Liver (tissue), 8 donors: ENCODE measurements at regions not wholly inside any gene's neighbourhood (a gene's known extent, or its start where the extent isn't known, plus 50 kb on each side); places are given as distances from the start of the nearest gene placed in this dataset.

Experiments
- DNase-seq: peaks from one replicate; pipeline ENCODE4 v3.0.0-alpha.2; 2017; ENCODE audit warnings: low spot score
- H3K27ac ChIP-seq, 2 donors: one replicate each; pipeline ENCODE4 v1.7.0; 2013; ENCODE audit warnings: inconsistent platforms in 2 of 2, low read length in 2 of 2, control low read depth in 1 of 2, low read depth in 1 of 2, mild to moderate bottlenecking in 1 of 2
- H3K27me3 ChIP-seq, 4 donors: one replicate each; pipeline versions ENCODE4 v1.6.1 to v1.7.0; 2013; ENCODE audit warnings: low read length in 3 of 4, inconsistent platforms in 1 of 4, mild to moderate bottlenecking in 1 of 4, moderate library complexity in 1 of 4; ENCODE audit not compliant: control insufficient read depth in 4 of 4, insufficient read depth in 4 of 4
- H3K36me3 ChIP-seq, 4 donors: one replicate each; pipeline versions ENCODE4 v1.6.1 to v1.7.0; 2013; ENCODE audit warnings: low read length in 3 of 4, mild to moderate bottlenecking in 3 of 4, low read depth in 1 of 4, moderate library complexity in 1 of 4; ENCODE audit not compliant: control insufficient read depth in 4 of 4, insufficient read depth in 3 of 4
- H3K4me1 ChIP-seq, 4 donors: one replicate each; pipeline versions ENCODE4 v1.6.1 to v1.7.0; 2013; ENCODE audit warnings: low read length in 3 of 4, mild to moderate bottlenecking in 3 of 4, moderate library complexity in 1 of 4; ENCODE audit not compliant: control insufficient read depth in 4 of 4, insufficient read depth in 4 of 4
- H3K4me3 ChIP-seq, 3 donors: one replicate each; pipeline versions ENCODE4 v1.6.1 to v1.7.0; 2013; ENCODE audit warnings: low read length in 3 of 3, control low read depth in 1 of 3, low read depth in 1 of 3, mild to moderate bottlenecking in 1 of 3
- H3K9ac ChIP-seq, 2 donors: one replicate each; pipeline ENCODE4 v1.7.0; 2013; ENCODE audit warnings: low read length in 2 of 2, mild to moderate bottlenecking in 2 of 2, moderate library complexity in 2 of 2, control low read depth in 1 of 2, low read depth in 1 of 2
- H3K9me3 ChIP-seq, 4 donors: one replicate each; pipeline versions ENCODE4 v1.6.1 to v1.7.0; 2013; ENCODE audit warnings: low read length in 3 of 4; ENCODE audit not compliant: control insufficient read depth in 4 of 4
- ATF3 ChIP-seq: IDR thresholded peaks from 2 replicates; pipeline ENCODE4 v1.6.1; 2016; ENCODE audit warnings: antibody characterized with exemption
- GABPA ChIP-seq, 2 donors: IDR thresholded peaks in 1 of 2; conservative IDR thresholded peaks in 1 of 2; 2 replicates each; pipeline ENCODE4 v1.6.1; 2016; ENCODE audit warnings: antibody characterized with exemption in 2 of 2, mild to moderate bottlenecking in 1 of 2, moderate library complexity in 1 of 2
- HNF4A ChIP-seq, 2 donors: conservative IDR thresholded peaks; 2 replicates each; pipeline ENCODE4 v1.6.1; 2016; ENCODE audit warnings: antibody characterized with exemption in 2 of 2, mild to moderate bottlenecking in 2 of 2
- JUND ChIP-seq, 2 donors: IDR thresholded peaks; 2 replicates each; pipeline ENCODE4 v1.6.1; 2016; ENCODE audit warnings: antibody characterized with exemption in 2 of 2
- NR2F2 ChIP-seq: IDR thresholded peaks from 2 replicates; pipeline ENCODE4 v1.6.1; 2016; ENCODE audit warnings: antibody characterized with exemption
- RAD21 ChIP-seq, 2 donors: IDR thresholded peaks; 2 replicates each; pipeline ENCODE4 v1.6.1; 2016; ENCODE audit warnings: antibody characterized with exemption in 2 of 2, mild to moderate bottlenecking in 2 of 2
- REST ChIP-seq: IDR thresholded peaks from 2 replicates; pipeline ENCODE4 v1.6.1; 2016; ENCODE audit warnings: antibody characterized with exemption, mild to moderate bottlenecking
- SP1 ChIP-seq: IDR thresholded peaks from 2 replicates; pipeline ENCODE4 v1.6.1; 2018; ENCODE audit warnings: antibody characterized with exemption, mild to moderate bottlenecking
- TAF1 ChIP-seq: conservative IDR thresholded peaks from 2 replicates; pipeline ENCODE4 v1.6.1; 2016; ENCODE audit warnings: antibody characterized with exemption, mild to moderate bottlenecking
- YY1 ChIP-seq: IDR thresholded peaks from 2 replicates; pipeline ENCODE4 v1.6.1; 2016; ENCODE audit warnings: antibody characterized with exemption, mild to moderate bottlenecking
- WGBS: extraction: QIAGEN DNeasy Blood & Tissue Kit; methylation state at CpG from one replicate; pipeline ENCODE4 v1.1.7; 2013; 5-methylcytosine and 5-hydroxymethylcytosine counted together
- TF ChIP-seq, protein P1 (sequence below): IDR thresholded peaks from 2 replicates; pipeline ENCODE4 v1.6.1; 2016; ENCODE audit warnings: antibody characterized with exemption
- TF ChIP-seq, protein P2 (sequence below): fragments of 150-350 bp; IDR thresholded peaks from 2 replicates; pipeline ENCODE4 v1.5.1; 2017; ENCODE audit warnings: improper control_type of control experiment, low read depth, low read length; ENCODE audit not compliant: missing input control
- donor health status: healthy.
- donor health status: healthy.
- donor health status: healthy.
- donor health status: healthy.
- donor health status: healthy.

DNA sequence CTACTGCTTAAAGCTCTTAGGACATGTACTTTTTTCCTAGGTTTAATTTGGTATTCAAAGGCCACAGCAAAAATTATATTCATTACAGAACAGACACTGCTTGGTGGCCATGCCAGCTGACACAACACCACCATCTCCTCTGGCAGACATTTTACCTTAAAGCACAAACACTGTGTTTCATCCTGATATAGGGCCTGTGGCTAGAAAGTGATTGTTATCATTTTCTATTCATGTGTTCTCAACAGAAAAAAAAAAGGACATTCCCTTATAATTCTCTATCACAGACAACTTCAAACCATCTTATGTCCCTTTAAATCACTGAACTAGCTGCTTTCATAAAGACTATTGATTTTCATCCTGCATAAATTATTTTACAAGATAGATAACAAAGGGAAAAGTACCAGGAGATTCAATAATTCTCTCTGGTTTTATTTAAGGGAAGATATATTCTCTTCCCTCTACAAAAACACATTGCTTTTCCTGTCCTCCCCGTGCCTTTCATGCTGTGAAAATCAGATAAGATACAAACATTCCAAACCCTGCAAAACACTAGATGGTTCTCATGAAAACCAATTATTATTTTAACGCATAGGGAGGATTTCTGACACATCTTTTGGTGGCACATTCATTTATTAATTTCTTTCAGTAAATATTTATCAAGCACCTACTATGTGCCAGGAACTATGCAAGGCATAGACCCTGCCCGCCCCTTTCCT lies 139.3 kb upstream of the TMCC3 start (continued):
- TF ChIP-seq TAF1 (no peak), JUND (IDR thresholded peaks at IDR 0.05) (no peak)
- TF ChIP-seq, protein P1, sequence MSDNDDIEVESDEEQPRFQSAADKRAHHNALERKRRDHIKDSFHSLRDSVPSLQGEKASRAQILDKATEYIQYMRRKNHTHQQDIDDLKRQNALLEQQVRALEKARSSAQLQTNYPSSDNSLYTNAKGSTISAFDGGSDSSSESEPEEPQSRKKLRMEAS = no peak

DNA sequence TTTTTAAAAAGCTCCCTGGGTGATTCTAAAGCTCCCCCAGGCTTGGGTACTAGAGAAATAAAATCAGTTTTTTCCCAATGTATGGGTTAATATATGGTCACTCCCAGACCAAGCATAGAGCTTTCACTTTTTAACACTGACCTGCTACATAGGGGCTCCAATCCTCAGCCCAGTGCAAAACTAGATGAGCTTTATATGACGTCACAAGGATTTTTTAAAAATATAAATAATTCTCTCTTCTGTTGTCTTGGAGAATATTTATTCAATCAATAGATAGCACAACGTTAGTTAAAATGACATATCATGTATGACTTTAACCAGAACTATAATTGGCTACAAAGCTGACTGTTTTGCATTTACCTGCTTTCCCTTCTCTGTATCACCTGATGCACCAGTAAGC lies 137.9 kb upstream of the TMCC3 start:
- H3K27ac ChIP-seq = no peak overlapping the region
- no peaks in the 10 kb centered on the region for H3K27me3 ChIP-seq
- H3K4me1 ChIP-seq = peaks cover 0 to 6% (median under 1%) of the 10 kb centered on the region in 4 donors
- no peaks in the 10 kb centered on the region for H3K36me3 ChIP-seq
- WGBS = 62% methylated on average over 2 of the region's 2 CpGs
- H3K9me3 ChIP-seq = no peaks in the 10 kb centered on the region
- DNase-seq = no peak
- no peak overlapping the region for H3K9ac ChIP-seq
- H3K4me3 ChIP-seq = no peak overlapping the region
- no peak for TF ChIP-seq YY1
- no peak for TF ChIP-seq SP1
- no peak for TF ChIP-seq REST
- TF ChIP-seq, protein P2, sequence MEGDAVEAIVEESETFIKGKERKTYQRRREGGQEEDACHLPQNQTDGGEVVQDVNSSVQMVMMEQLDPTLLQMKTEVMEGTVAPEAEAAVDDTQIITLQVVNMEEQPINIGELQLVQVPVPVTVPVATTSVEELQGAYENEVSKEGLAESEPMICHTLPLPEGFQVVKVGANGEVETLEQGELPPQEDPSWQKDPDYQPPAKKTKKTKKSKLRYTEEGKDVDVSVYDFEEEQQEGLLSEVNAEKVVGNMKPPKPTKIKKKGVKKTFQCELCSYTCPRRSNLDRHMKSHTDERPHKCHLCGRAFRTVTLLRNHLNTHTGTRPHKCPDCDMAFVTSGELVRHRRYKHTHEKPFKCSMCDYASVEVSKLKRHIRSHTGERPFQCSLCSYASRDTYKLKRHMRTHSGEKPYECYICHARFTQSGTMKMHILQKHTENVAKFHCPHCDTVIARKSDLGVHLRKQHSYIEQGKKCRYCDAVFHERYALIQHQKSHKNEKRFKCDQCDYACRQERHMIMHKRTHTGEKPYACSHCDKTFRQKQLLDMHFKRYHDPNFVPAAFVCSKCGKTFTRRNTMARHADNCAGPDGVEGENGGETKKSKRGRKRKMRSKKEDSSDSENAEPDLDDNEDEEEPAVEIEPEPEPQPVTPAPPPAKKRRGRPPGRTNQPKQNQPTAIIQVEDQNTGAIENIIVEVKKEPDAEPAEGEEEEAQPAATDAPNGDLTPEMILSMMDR = no peak
- TF ChIP-seq JUND (IDR thresholded peaks at IDR 0.05) = no peak
- TF ChIP-seq, protein P1 = no peak
- TF ChIP-seq NR2F2 = no peak
- TF ChIP-seq HNF4A (conservative IDR thresholded peaks at IDR 0.05) = no peak
- no peak for TF ChIP-seq RAD21 (IDR thresholded peaks at IDR 0.05)

DNA sequence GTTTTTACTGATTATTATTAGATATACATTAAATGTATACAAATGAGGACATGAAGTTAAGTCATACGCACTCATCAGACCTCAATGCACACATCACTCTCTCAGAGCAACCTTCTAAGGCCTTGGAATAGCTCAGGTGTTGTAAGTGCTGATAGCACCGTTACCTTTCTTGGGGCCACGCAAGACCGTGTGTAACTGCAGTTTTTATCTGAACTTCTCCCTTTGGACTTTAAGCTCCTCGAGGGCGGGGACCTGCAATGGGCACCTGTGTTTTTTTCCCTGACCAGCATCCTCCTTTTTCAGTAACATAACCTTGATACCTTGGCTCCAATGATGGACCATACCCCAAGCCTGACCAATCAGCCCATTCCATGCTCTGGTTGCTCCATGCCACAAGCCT lies 136.5 kb upstream of the TMCC3 start:
- TF ChIP-seq GABPA (IDR thresholded peaks at IDR 0.05 in 1 of 2, conservative IDR thresholded peaks at IDR 0.05 in 1 of 2) (no peak), NR2F2 (no peak), ATF3 (no peak), HNF4A (conservative IDR thresholded peaks at IDR 0.05) (no peak), RAD21 (IDR thresholded peaks at IDR 0.05) (no peak)
- Histone ChIP-seq H3K9me3 (no peaks in the 10 kb centered on the region), H3K9ac (no peak overlapping the region), H3K36me3 (no peaks in the 10 kb centered on the region), H3K27me3 (no peaks in the 10 kb centered on the region), H3K4me1 (peaks cover 0 to 6% (median under 1%) of the 10 kb centered on the region in 4 donors), H3K27ac (no peak overlapping the region), H3K4me3 (no peak overlapping the region)
- WGBS = 75% methylated on average over 6 of the region's 6 CpGs
- DNase-seq = no peak
